CD8-positive, alpha-beta memory T cell (primary cell): ENCODE measurements at regions not wholly inside any gene's neighbourhood (a gene's known extent, or its start where the extent isn't known, plus 50 kb on each side); places are given as distances from the start of the nearest gene placed in this dataset.

Source experiments
- CTCF ChIA-PET: fragments of 350-600 bp; sonication (Branson Sonifier 250); formaldehyde crosslinking; loops from one replicate; lab custom pipeline; 2021; ENCODE audit warnings: antibody characterized with exemption; lab: Charles Lee
- POLR2A ChIA-PET: fragments of 350-600 bp; sonication (Branson Sonifier 250); formaldehyde crosslinking; loops from one replicate; lab custom pipeline; 2021; ENCODE audit warnings: antibody characterized with exemption; lab: Charles Lee
- DNase-seq, 5 donors: peaks; one replicate each; pipeline versions ENCODE4 v3.0.0 to v3.0.0-alpha.2; 2020 to 2022; ENCODE audit warnings: mixed read lengths in 1 of 5
- H3K27ac ChIP-seq: one replicate; pipeline ENCODE4 v1.7.0; 2013; ENCODE audit warnings: low read depth, mild to moderate bottlenecking, low read length, moderate library complexity
- H3K27me3 ChIP-seq: 2 replicates; pipeline ENCODE4 v1.7.0; 2013; ENCODE audit warnings: low read length, mild to moderate bottlenecking; ENCODE audit not compliant: insufficient read depth, poor library complexity, severe bottlenecking
- H3K36me3 ChIP-seq: 2 replicates; pipeline ENCODE4 v1.7.0; 2013; ENCODE audit warnings: mild to moderate bottlenecking, low read length, moderate library complexity; ENCODE audit not compliant: insufficient read depth
- H3K4me1 ChIP-seq: 2 replicates; pipeline ENCODE4 v1.7.0; 2013; ENCODE audit warnings: mild to moderate bottlenecking, low read length, moderate library complexity; ENCODE audit not compliant: insufficient read depth
- H3K4me3 ChIP-seq: 2 replicates; pipeline ENCODE4 v1.7.0; 2013; ENCODE audit warnings: mild to moderate bottlenecking, low read length
- H3K9me3 ChIP-seq: 2 replicates; pipeline ENCODE4 v1.7.0; 2013; ENCODE audit warnings: mild to moderate bottlenecking, low read length
- H3K27ac Mint-ChIP-seq, 8 donors: one replicate each; pipeline ENCODE4 v1.8.0; 2020 to 2021; ENCODE audit warnings: mixed read lengths in 8 of 8, mild to moderate bottlenecking in 6 of 8, inconsistent platforms in 3 of 8, moderate library complexity in 3 of 8
- H3K27me3 Mint-ChIP-seq, 2 donors: one replicate each; pipeline ENCODE4 v1.8.0; 2020 to 2021; ENCODE audit warnings: mixed read lengths in 2 of 2, mild to moderate bottlenecking in 1 of 2, moderate library complexity in 1 of 2
- H3K36me3 Mint-ChIP-seq, 3 donors: one replicate each; pipeline ENCODE4 v1.8.0; 2020 to 2021; ENCODE audit warnings: mixed read lengths in 3 of 3, inconsistent platforms in 1 of 3, mild to moderate bottlenecking in 1 of 3
- H3K4me1 Mint-ChIP-seq, 3 donors: one replicate each; pipeline ENCODE4 v1.8.0; 2020 to 2021; ENCODE audit warnings: mixed read lengths in 3 of 3, inconsistent platforms in 1 of 3, mild to moderate bottlenecking in 1 of 3
- H3K4me3 Mint-ChIP-seq, 7 donors: one replicate each; pipeline ENCODE4 v1.8.0; 2020 to 2021; ENCODE audit warnings: mixed read lengths in 7 of 7, mild to moderate bottlenecking in 6 of 7, moderate library complexity in 4 of 7, inconsistent platforms in 2 of 7
- H3K9me3 Mint-ChIP-seq, 5 donors: one replicate each; pipeline ENCODE4 v1.8.0; 2020 to 2022; ENCODE audit warnings: mixed read lengths in 5 of 5, mild to moderate bottlenecking in 3 of 5, moderate library complexity in 2 of 5, inconsistent platforms in 1 of 5

- peaks cover 0 to 8% (median 2%) of the 10 kb centered on the region in 5 donors for H3K9me3 Mint-ChIP-seq
Measured at GRCh38 chr5:14036514-14036913, 92.0 kb upstream of the DNAH5 start.

GRCh38 chr5:14035859-14036503 is 91.5 kb upstream of the DNAH5 start:
- H3K4me1 ChIP-seq: no peaks in the 10 kb centered on the region
- Mint-ChIP-seq H3K4me1 (peaks cover 0 to 9% (median 0%) of the 10 kb centered on the region in 3 donors), H3K27me3 (peaks cover 0 to 9% of the 10 kb centered on the region in 2 donors), H3K9me3 (peaks cover 0 to 6% (median 2%) of the 10 kb centered on the region in 5 donors), H3K36me3 (no peaks in the 10 kb centered on the region), H3K27ac (no peak overlapping the region), H3K4me3 (no peak overlapping the region)
- CTCF ChIA-PET: no interaction called here
- POLR2A ChIA-PET: no interaction called here
- H3K27ac ChIP-seq: no peak overlapping the region
- H3K9me3 ChIP-seq: no peaks in the 10 kb centered on the region
- H3K36me3 ChIP-seq: no peaks in the 10 kb centered on the region
- no peak for DNase-seq
- H3K4me3 ChIP-seq: no peak overlapping the region
- H3K27me3 ChIP-seq: no peaks in the 10 kb centered on the region

More at GRCh38 chr5:14036514-14036913, 92.0 kb upstream of the DNAH5 start:
- H3K27me3 ChIP-seq: no peaks in the 10 kb centered on the region
- no peaks in the 10 kb centered on the region for H3K9me3 ChIP-seq
- CTCF ChIA-PET: no interaction called here
- H3K4me3 Mint-ChIP-seq: no peak overlapping the region
- no peak overlapping the region for H3K27ac ChIP-seq
- no peaks in the 10 kb centered on the region for H3K36me3 ChIP-seq
- no peak overlapping the region for H3K27ac Mint-ChIP-seq
- peaks cover 0 to 9% (median 0%) of the 10 kb centered on the region in 3 donors for H3K4me1 Mint-ChIP-seq
- H3K4me1 ChIP-seq: no peaks in the 10 kb centered on the region
- H3K27me3 Mint-ChIP-seq: peaks cover 0 to 9% of the 10 kb centered on the region in 2 donors
- DNase-seq: no peak
- H3K4me3 ChIP-seq: no peak overlapping the region
- H3K36me3 Mint-ChIP-seq: no peaks in the 10 kb centered on the region
- POLR2A ChIA-PET: no interaction called here

GRCh38 chr5:14034963-14035362 is 90.5 kb upstream of the DNAH5 start:
- no peak for DNase-seq
- Histone ChIP-seq H3K4me1 (no peaks in the 10 kb centered on the region), H3K9me3 (no peaks in the 10 kb centered on the region), H3K36me3 (no peaks in the 10 kb centered on the region), H3K4me3 (no peak overlapping the region), H3K27ac (no peak overlapping the region), H3K27me3 (no peaks in the 10 kb centered on the region)
- no peak overlapping the region for H3K27ac Mint-ChIP-seq
- ChIA-PET POLR2A (no interaction called here), CTCF (no interaction called here)
- peaks cover 0 to 6% (median 2%) of the 10 kb centered on the region in 5 donors for H3K9me3 Mint-ChIP-seq
- peaks cover 0 to 9% (median 0%) of the 10 kb centered on the region in 3 donors for H3K4me1 Mint-ChIP-seq
- H3K36me3 Mint-ChIP-seq: no peaks in the 10 kb centered on the region
- no peak overlapping the region for H3K4me3 Mint-ChIP-seq
- peaks cover 0 to 9% of the 10 kb centered on the region in 2 donors for H3K27me3 Mint-ChIP-seq

GRCh38 chr5:14032918-14033317 is 88.4 kb upstream of the DNAH5 start:
- H3K27ac ChIP-seq: no peak overlapping the region
- Mint-ChIP-seq H3K4me3 (no peak overlapping the region), H3K4me1 (peaks cover 0 to 9% (median 0%) of the 10 kb centered on the region in 3 donors), H3K27ac (no peak overlapping the region), H3K9me3 (peaks cover 0 to 4% (median 3%) of the 10 kb centered on the region in 5 donors), H3K27me3 (peaks cover 0 to 9% of the 10 kb centered on the region in 2 donors), H3K36me3 (no peaks in the 10 kb centered on the region)
- H3K4me3 ChIP-seq: no peak overlapping the region
- no peak for DNase-seq
- H3K36me3 ChIP-seq: no peaks in the 10 kb centered on the region
- H3K9me3 ChIP-seq: no peaks in the 10 kb centered on the region
- ChIA-PET POLR2A (no interaction called here), CTCF (no interaction called here)
- no peaks in the 10 kb centered on the region for H3K27me3 ChIP-seq
- H3K4me1 ChIP-seq: no peaks in the 10 kb centered on the region

GRCh38 chr5:14028938-14029584 is 84.6 kb upstream of the DNAH5 start:
- Histone ChIP-seq H3K4me1 (no peaks in the 10 kb centered on the region), H3K27ac (no peak overlapping the region), H3K4me3 (no peak overlapping the region), H3K27me3 (no peaks in the 10 kb centered on the region), H3K36me3 (no peaks in the 10 kb centered on the region), H3K9me3 (no peaks in the 10 kb centered on the region)
- no peak for DNase-seq
- Mint-ChIP-seq H3K27me3 (no peaks in the 10 kb centered on the region), H3K36me3 (no peaks in the 10 kb centered on the region), H3K27ac (no peak overlapping the region), H3K9me3 (peaks cover 0 to 5% (median 2%) of the 10 kb centered on the region in 5 donors), H3K4me1 (no peaks in the 10 kb centered on the region), H3K4me3 (no peak overlapping the region)
- POLR2A ChIA-PET: no interaction called here
- CTCF ChIA-PET: no interaction called here

- Mint-ChIP-seq H3K27ac (no peak overlapping the region), H3K27me3 (no peaks in the 10 kb centered on the region), H3K36me3 (no peaks in the 10 kb centered on the region), H3K4me3 (no peak overlapping the region), H3K4me1 (no peaks in the 10 kb centered on the region), H3K9me3 (peaks cover 0 to 8% (median 2%) of the 10 kb centered on the region in 5 donors)
- POLR2A ChIA-PET: no interaction called here
- Histone ChIP-seq H3K4me3 (no peak overlapping the region), H3K9me3 (no peaks in the 10 kb centered on the region), H3K27me3 (no peaks in the 10 kb centered on the region), H3K4me1 (no peaks in the 10 kb centered on the region), H3K36me3 (no peaks in the 10 kb centered on the region), H3K27ac (no peak overlapping the region)
- CTCF ChIA-PET: no interaction called here
- no peak for DNase-seq
Measured at GRCh38 chr5:14028188-14028587, 83.7 kb upstream of the DNAH5 start.

GRCh38 chr5:14025569-14026286 is 81.2 kb upstream of the DNAH5 start:
- Histone ChIP-seq H3K4me3 (no peak overlapping the region), H3K4me1 (no peaks in the 10 kb centered on the region), H3K36me3 (no peaks in the 10 kb centered on the region), H3K27ac (no peak overlapping the region), H3K9me3 (no peaks in the 10 kb centered on the region), H3K27me3 (no peaks in the 10 kb centered on the region)
- H3K27ac Mint-ChIP-seq: no peak overlapping the region
- no peak overlapping the region for H3K4me3 Mint-ChIP-seq
- no peaks in the 10 kb centered on the region for H3K27me3 Mint-ChIP-seq
- peaks cover 0 to 8% (median 3%) of the 10 kb centered on the region in 5 donors for H3K9me3 Mint-ChIP-seq
- POLR2A ChIA-PET: no interaction called here
- DNase-seq: no peak
- CTCF ChIA-PET: no interaction called here
- H3K4me1 Mint-ChIP-seq: no peaks in the 10 kb centered on the region
- no peaks in the 10 kb centered on the region for H3K36me3 Mint-ChIP-seq

GRCh38 chr5:14022971-14023370 is 78.5 kb upstream of the DNAH5 start:
- no peaks in the 10 kb centered on the region for H3K27me3 Mint-ChIP-seq
- peaks cover 0 to 8% (median 2%) of the 10 kb centered on the region in 5 donors for H3K9me3 Mint-ChIP-seq
- no peaks in the 10 kb centered on the region for H3K36me3 ChIP-seq
- H3K9me3 ChIP-seq: no peaks in the 10 kb centered on the region
- no peak overlapping the region for H3K4me3 Mint-ChIP-seq
- no peak overlapping the region for H3K4me3 ChIP-seq
- H3K27me3 ChIP-seq: no peaks in the 10 kb centered on the region
- H3K27ac ChIP-seq: no peak overlapping the region
- CTCF ChIA-PET: no interaction called here
- DNase-seq: no peak
- no peak overlapping the region for H3K27ac Mint-ChIP-seq
- H3K36me3 Mint-ChIP-seq: no peaks in the 10 kb centered on the region
- H3K4me1 Mint-ChIP-seq: no peaks in the 10 kb centered on the region
- POLR2A ChIA-PET: no interaction called here
- H3K4me1 ChIP-seq: no peaks in the 10 kb centered on the region
